NCI-H1105 treated with DMSO at 0.1 percent for 48 hours (cell line): ENCODE measurements at regions not wholly inside any gene's neighbourhood (a gene's known extent, or its start where the extent isn't known, plus 50 kb on each side); places are given as distances from the start of the nearest gene placed in this dataset.

Source experiments
- DNase-seq: peaks from one replicate; lab custom pipeline; 2025; lab: John Stamatoyannopoulos, UW

DNA sequence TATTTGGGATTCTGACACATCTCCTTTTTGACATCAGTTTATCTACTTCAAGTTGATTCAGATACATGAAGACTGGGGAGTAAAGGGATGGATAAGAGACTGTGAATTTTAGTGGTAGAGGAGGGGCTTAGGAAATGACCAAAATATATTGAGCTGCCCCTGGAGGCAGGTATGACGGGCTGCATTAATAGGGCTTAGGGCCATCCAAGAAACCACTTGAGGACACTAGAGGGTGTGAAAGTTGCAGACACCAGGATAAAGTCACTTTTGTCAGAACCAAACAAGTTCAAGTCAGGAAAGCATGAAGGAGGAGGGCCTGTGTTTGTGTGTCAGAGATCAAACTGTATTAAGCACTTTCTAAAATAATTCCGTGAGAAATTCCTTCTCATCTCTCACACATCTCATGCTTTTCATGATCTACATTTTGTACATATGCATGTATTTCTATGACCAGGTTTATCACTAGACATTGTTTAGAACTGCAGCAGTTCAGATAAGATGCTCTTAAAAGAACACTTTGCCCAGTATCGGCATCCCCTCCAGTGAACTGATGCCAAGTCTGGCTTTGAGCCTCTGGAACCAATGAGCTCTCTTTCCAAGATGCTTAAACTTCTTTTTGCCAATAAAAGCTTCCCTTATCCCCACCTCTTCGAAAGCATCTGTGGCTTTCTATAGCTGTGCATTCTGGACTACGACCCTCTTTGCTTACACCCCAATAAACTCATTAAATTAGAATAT, 136.9 kb downstream of the SLC38A1 start:
- DNase-seq = no peak

DNA sequence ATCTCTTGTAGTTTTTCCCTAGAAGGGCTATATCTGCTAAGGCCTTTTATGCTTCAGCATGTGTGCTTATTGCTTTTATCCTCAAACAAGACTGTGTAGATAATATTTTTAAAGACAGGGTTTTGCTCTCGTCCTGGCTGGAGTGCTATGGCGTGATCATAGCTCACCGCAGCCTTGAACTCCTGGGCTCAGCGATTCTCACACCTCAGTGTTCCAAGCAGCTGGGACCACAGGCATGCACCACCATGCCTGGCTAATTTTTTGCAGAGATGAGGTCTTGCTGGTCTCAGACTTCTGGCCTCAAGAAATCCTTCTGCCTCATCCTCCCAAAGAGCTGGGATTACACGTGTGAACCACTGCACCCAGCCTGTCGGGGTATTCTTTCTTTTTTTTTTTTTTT, 137.3 kb upstream of the SCAF11 start:
- no peak for DNase-seq

DNA sequence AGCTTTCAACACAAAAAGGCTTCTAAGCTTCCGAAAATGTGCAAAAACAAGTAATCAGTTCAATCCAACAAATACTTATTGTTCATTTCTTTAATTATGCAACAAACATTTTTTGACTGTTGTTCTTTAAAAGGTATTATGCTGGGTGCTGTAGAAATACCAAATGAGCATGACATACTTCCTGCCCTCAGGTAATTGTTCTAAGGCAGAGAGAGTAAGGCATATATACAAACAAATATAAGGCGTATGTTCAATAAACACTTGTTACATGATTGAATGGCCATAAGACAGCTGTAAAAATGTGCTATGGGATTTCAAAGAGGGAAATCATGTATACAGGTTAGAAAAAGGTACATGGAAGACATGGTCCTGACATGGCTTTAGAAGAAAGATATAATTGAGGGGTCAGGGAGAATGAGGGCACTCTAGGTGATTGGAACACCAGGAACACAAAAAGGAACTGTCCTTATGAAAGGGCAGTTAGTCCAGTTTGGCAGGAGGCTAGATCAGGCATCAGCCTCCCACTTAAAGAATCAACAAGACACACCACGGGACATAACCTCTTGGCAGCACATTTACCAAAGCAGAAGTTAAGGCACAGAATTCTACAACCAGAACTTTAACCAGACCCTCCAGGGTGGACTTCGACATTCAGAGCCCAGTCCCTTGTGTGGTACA, 135.8 kb upstream of the SCAF11 start:
- DNase-seq = no peak

DNA sequence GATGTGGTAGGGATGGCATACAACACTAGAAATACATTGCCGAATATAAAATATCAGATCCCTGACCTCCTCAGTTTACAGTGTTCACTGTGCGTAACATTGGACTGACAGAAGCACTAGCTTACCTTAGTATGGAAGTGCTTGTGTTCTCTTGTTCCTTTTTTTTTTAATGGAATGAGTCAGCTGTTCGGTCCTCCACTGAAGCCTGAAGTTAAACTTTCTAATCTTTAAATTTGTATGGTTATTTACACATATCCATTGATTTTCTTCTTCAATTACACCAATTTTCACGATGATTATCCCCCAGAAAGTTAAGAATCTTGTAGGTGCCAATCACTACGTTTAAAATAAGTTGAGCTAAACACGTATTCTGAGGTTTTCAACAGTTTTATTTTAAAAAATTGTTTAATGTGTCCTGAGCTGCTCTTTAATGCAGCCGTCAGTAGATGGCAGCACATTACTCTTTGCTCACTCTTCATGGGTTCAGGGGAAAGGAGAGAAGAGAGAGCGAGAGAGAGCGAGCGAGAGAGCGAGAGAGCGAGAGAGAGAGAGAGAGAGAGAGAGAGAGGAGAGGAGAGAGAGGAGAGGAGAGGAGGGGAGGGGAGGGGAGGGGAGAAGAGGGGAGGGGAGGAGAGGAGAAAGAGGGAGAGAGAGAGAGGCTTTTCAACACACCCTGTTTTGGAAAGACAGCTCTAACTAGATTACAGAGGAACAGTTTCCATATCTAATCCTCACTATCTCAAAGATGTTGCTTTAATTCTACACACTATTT, 134.7 kb upstream of the SCAF11 start:
- DNase-seq = peak; percentile 71

DNA sequence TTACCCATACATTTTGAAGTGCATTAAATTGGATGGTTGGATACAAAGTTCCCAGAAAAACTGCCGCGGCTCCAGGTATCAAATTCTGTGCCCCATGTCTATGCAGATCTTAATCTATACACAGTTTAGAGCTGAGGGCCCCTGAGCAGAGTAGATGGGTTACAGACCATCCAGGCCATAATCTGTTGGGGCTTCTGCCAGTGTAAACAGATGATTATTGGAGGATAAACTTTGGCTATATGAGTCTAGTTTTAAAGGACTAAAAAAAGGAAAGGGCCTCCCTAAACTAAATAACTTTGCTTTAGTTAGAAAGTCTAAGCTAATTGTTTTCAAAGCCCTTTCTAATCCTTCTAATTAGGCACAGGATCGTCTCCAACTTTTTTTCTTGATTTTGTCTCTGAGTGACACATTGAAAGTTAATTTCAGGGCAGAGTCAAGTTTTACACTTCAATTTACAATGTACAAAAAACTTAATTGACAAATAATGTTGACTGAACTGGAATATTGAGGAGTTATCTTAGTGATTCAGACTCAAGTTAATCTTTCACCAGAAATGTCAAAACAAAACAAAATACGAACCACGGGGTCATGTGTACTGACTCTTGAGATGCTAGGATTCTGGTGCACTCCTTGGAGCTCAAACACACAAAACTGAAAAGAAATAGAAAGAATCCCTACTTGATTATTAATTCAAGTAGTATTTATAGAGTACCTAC, 133.9 kb upstream of the SCAF11 start:
- no peak for DNase-seq

DNA sequence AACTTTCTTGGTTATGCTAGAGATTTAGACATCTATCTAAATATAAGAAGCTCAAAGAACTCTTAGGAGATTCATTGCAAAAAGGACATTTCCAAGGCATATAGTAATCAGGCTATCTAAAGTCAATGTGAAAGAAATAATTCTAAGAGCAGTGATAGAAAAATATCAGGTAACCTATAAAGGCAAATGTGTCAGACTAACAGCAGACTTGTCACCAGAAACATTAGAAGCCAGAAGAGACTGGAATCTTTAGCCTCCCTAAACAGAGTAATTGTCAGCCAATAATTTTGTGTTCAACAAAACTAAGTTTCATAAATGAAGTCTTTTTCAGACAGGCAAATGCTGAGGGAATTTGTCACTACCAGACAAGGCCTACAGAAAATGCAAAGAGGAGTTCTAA, 122.0 kb upstream of the SCAF11 start:
- no peak for DNase-seq

DNA sequence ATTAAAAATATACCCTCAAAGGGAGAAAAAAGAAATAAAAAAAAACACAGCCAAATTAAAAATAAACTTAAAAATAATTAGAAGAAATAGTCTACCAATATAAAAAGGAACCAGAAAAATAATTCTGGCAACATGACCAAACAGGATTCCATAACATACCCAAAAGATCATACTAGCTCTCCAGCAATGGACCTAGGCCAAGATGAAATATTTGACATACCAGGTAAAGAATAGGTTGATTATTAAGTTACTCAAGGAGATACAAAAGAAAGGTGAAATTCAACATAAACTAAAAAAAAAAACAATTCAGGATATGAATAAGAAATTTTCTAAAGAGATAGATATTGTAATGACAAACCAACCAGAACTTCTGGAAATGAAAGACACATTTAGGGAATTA, 121.3 kb upstream of the SCAF11 start:
- DNase-seq = no peak

DNA sequence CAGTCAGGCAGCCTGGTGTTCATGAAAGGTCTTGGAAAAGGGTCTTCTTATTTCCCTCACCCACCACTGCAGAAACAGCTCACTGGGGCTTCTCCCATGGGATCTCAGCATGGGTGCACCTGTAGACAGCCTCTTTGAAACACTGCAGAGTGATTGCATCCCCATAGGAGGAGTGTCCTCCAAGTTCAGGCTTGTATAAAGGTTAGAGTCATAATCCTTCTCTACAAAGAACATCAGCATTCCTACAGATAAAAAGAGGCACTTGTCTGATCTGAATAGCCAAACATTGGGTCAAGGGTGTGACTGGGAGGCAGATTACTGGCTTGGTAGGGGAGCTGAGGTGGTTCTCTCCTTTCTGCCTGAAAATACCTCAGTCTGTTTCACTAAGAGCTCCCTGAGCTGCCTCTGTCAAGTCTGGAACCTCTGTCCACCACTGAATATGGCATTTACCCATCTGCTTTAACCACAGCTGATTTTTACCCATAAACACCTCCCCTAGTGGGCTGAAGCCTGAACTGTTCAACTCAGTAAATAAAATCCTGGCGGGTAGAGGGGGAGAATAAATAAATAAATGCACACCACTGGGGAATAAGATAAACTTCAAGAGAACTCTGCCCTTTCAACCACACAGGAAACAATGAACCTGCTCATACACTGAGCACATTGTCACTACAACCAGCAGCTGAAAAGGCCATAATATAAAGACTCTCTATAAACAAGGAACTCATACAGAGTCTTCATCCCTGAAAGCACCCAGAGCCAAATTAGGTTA, 120.7 kb upstream of the SCAF11 start:
- DNase-seq = no peak

DNA sequence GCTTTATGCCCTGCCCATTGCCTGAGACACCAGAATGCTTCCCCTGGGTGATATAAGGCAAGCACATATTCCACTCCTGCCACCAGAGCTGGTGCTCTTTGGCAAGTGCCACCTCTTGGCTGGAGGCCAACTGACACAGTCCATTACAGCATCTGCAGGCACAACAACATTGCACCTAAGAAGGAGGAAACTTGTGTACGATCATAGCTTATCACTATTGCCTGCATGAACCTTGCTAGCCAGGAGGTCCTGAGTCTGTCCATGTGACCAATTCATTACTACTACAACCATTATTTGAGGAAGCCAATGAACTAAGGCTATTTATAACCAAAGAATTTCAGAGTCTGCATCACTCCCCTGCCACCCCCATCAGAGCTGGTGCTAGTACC, 119.8 kb upstream of the SCAF11 start:
- peak; percentile 68 for DNase-seq

DNA sequence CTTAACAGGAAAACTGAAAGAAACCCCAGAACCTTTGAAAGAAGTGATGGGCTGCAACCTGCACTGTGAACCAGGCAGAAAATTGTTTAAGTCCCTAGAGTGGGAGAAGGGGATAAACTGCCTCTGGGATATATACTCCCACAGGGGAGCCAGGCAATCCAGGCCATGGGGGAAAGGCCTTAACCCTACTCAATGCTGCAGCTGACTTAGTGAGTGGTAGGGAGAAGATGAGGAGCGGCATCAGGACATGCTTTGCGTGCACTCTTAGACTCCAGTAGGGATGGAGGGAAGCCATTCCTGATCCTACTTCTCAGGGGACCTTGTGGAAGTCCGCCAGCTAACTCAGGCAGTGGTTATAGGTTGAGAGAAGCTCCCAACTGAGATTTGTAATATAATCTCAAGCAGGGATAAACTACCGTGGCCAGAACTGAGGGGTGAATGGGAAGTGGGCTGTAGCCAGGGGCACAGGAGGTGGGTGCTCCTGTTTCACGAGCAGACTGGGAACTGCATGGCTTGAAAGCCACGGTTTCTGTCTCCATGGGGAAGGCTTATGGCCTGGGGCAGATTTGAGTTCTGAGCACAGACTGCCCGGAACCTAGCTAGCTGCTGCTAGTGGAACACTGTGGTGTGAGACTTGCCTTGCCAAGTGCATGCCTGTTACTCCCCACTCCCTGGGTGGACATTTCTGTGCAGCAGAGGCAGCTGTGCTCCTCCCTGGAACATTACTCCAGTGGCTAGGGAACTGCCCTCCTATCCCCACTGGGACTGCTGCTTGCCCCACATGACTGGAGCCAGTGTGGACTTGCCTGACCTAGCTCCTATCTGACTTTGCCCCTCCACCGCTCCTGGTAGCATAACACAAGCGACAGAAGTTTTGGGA, 119.2 kb upstream of the SCAF11 start:
- no peak for DNase-seq

DNA sequence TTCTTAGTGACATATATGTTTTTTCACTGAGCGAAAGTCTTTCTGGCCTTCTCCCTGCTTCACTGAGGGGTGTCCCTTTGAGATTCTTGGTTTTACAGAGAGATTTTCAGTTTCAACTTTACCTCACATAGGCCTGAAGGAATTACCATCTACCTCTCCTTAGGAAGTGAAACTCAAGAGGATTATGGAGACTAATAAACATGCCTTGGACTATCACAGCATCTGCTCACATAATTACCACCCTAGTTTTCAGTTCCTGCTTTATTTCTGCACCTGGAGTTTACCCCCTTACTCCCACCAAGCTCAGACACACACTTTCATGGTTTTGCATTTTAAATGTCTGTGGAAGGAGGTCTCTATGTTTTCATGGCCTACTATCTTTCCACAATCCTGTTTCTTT, 118.3 kb upstream of the SCAF11 start:
- DNase-seq = no peak

DNA sequence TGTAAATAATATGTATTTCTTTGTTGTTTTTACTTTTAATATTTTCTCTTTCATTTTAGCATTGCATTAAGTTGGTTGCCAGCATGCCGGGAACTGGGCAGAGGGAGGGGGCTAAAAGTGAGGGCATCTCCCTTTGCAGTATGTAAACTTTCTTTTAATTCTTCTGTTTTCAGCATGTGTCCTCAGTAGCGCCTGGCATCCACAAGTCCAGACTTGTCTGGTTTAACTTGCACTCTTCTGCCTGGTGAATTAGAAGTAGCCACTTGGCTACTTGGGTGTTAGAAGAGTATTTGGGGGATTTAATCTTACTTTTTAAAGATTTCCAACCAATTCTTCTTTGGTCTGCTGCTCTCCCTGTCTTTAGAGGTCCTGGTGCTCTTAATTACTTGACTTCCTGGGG, 117.2 kb upstream of the SCAF11 start:
- DNase-seq = peak; percentile 25

DNA sequence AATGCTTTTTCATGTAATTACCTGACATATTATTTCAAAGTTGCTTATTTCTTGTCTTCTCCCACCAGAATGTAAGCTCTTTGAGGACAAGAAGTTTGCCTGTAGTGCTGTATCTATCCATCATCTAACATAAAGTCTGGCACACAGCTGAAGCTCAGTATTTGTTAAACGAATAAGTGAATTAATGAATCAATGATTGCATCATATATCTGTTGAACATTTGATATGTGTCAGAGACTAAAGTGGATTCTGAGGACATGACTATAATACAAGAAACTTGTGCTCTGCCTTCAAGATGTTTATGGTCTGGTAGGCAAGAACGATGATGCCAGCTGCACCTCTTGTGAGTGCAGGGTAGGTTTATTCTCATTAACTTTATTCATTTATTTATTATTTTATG, 115.4 kb upstream of the SCAF11 start:
- no peak for DNase-seq

DNA sequence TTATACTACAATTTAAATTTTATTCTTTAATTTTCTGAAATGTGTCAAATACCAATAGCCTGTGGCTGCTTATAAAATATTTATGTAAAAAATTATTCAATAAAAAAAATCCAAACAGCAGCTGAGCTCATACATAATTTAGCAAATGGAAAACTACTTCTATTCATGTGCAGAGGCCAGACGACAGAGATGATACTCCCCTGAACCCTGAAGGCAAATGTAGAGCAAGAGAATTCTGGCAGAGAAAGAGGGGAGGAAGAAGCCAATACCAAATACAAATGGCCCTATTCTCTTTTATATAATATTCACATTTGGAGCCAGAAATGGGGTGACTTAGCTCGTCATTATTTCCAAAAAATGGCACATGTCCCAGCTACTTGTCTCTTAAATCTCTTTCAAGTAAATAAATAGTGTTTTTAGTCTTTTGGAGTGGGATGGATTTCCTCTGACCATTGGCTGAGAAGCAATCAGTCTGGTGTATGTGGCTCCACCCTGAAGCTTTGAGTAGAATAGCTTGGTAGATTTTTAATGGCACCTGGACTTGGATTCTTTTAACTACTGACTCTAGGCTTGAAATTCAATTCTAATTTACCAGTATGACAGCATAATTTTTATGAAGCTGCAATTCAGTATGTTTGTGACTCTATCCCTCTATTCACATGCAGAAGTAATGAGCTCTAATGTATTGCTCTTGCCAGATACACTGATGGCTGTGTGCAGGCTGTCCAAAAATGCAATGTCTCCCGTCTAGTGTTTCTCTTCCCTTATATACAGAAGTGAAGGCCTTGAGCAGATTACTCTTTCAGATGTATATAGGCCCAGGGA, 113.4 kb upstream of the SCAF11 start:
- no peak for DNase-seq

DNA sequence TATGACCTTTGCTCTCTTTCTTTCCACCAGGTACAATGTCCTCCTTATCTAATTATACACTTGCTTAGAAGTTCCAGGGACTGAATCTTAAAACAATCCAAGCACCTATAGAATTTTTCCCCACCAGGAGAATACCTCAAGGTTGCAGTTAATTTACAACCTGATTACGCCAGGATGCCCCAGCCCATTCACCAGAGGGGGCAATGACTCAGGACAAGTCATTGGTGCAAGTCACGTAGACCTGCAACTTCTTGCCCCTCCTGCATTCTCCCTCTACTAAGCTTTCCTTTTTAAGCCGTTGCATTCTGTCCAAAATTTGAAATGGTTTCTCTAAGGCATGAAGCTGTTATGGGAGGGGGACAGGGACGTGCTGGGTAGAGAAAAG, 111.1 kb upstream of the SCAF11 start:
- no peak for DNase-seq

DNA sequence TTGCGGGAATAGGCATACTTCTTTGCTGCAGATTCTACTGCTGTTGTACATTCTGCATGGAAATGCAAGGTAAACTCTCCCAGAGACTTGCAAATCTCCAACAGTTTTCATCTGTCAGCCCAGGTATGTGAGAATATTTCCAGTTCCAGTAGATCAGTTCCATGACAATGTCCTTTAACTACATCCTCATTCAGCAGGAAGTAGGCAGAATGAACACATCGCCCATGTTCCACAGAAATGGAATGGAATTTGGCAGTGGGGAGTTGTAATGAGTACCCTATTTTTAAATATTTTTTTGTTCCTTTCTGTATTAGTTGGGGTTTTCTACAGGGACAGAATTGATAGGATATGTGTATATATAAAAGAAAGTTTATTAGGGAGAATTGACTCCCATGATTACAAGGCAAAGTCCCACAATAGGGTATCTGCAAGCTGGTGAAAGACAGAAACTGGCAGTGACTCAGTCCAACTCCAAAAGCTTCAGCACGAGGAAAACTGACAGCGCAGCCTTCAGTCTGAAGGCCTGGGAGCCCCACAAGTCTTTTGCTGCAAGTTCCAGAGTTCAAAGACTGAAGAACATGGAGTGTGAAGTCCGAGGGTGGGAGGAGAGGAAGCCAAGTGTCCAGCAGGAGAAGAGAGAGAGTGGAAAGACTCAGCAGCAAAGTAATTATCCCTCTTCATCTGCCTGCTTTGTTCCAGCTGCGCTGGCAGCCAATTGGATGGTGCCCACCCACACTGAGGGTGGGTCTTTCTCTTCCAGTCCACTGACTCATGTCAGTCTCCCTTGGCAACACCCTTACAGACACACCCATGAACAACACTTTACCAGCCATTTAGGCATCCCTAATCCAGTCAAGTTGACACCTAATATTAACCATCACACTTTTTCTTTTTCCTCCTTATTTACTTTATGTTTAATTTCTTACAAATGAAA, 110.4 kb upstream of the SCAF11 start:
- no peak for DNase-seq

DNA sequence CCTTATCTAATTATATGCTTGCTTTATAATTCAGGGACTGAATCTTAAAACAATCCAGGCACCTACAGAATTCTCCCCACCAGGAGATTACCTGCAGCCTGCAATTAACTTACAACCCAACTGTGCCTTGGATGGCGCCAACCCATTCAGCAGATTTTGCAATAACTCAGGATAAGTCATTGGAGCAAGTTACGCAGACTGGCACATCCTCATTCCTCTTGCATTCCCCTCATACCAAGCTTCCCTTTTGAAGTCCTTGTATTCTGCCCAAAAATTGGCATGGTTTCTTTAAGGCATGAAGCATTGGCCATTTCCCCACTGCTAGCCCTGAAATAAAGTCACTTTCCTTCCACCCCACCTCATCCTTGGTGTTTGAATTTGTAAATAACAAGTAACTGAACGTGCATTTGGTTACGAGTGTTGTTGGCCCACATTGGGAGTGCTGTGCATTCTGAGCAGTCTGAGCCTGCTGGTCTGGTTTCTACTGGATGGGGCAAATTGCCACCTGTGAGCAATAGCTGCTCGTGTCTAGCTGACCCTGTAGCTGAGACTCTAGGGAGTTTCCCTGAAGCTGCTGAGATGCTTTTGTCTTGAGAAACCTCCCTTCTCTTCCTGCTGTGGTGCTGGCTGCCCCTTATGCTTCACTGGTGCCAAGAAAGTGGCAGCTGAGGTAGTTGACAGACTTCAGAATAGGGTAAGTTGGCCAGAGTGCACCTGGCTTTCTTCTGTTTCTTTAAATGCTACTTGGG, 99.2 kb upstream of the SCAF11 start:
- no peak for DNase-seq

DNA sequence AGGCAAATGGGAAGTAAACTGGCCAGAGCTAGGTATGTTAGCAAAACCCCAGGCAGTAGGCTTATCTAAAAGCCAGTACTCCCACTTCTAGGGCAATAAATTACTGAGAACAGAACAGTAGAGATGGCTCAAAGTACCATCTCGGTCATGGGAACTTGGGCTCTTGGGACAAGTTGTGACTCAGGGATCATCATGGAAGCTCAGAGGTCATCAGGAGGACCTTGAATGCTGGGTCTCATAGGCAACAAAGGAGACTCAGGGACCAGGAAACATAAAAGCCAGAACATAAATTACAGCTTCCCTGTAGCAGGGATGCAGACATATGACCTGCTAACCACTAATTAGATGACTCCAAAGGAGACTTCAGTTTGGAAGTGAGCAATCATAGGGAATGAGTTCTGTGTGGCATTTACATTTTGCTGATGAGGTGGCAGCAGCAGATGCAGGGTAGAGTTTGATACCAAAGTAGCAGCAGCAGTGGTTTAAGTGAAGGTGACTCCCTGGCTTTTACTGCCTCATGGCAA, 97.6 kb upstream of the SCAF11 start:
- no peak for DNase-seq
